Left ventricle myocardium inferior (tissue), 1 donor: ENCODE measurements at regions not wholly inside any gene's neighbourhood (a gene's known extent, or its start where the extent isn't known, plus 50 kb on each side); places are given as distances from the start of the nearest gene placed in this dataset.

Experiments used
- DNase-seq: peaks from one replicate; pipeline ENCODE4 v3.0.0-alpha.2; 2020
- H3K27ac ChIP-seq: fragments of 200-600 bp; replicated peaks from 2 replicates; pipeline ENCODE4 v1.8.0; 2021
- H3K27me3 ChIP-seq: fragments of 200-600 bp; 2 replicates; pipeline ENCODE4 v1.8.0; 2021; ENCODE audit warnings: low read depth
- H3K36me3 ChIP-seq: fragments of 200-600 bp; 2 replicates; pipeline ENCODE4 v1.8.0; 2021
- H3K4me1 ChIP-seq: fragments of 200-600 bp; 2 replicates; pipeline ENCODE4 v1.8.0; 2021
- H3K4me3 ChIP-seq: fragments of 200-600 bp; 2 replicates; pipeline ENCODE4 v1.8.0; 2021; ENCODE audit warnings: mild to moderate bottlenecking, moderate library complexity
- H3K9me3 ChIP-seq: fragments of 200-600 bp; replicated peaks from 2 replicates; pipeline ENCODE4 v1.8.0; 2021
- intact Hi-C: fragments of 100-400 bp; cut with micrococcal nuclease; formaldehyde crosslinking; loops from one replicate; pipeline ENCODE4 v1.11.0; 2022
- TF ChIP-seq, protein P1 (sequence below): fragments of 200-600 bp; IDR thresholded peaks from 2 replicates; pipeline ENCODE4 v1.8.0; 2021; ENCODE audit warnings: antibody characterized with exemption, mild to moderate bottlenecking, borderline replicate concordance
- donor health status: DM: no; HTN: yes; CAD: no; lungs with severe emphysema.

DNA sequence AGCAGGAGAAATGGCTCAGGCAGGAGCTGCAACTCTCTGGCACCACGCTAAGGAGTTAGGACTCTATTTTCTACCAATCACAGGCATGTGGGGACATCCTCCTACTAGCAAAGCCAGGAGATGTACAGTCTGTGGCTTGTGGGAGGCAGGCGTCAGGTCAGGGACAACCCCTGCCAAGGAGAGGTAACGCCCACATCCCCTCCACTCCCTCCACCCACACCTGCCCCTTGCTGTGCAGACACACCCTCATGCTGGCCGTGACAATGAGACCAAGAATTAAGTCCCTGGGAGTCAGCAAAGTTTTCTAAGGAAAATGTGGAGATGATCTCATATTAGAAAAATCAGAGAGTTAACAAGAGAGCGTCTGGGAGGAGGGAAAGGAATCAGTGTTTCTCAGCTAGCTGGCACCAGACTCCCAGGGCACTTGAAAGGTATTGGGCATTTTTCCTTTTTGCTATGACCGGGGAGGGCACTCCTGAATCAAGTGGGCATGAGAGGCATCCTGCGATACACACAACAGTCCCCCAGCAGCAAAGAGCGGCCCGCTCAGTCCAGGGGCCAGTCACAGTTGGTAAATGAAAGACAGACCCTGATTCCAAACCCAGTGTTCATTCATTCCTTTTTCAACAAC lies 87.3 kb upstream of the RPL38 start:
- peaks cover 86% of the 10 kb centered on the region for H3K27me3 ChIP-seq
- no peaks in the 10 kb centered on the region for H3K4me1 ChIP-seq
- no peak overlapping the region for H3K4me3 ChIP-seq
- no peak overlapping the region for H3K27ac ChIP-seq
- peaks cover under 1% of the 10 kb centered on the region for H3K9me3 ChIP-seq
- DNase-seq, result no peak
- TF ChIP-seq, protein P1, sequence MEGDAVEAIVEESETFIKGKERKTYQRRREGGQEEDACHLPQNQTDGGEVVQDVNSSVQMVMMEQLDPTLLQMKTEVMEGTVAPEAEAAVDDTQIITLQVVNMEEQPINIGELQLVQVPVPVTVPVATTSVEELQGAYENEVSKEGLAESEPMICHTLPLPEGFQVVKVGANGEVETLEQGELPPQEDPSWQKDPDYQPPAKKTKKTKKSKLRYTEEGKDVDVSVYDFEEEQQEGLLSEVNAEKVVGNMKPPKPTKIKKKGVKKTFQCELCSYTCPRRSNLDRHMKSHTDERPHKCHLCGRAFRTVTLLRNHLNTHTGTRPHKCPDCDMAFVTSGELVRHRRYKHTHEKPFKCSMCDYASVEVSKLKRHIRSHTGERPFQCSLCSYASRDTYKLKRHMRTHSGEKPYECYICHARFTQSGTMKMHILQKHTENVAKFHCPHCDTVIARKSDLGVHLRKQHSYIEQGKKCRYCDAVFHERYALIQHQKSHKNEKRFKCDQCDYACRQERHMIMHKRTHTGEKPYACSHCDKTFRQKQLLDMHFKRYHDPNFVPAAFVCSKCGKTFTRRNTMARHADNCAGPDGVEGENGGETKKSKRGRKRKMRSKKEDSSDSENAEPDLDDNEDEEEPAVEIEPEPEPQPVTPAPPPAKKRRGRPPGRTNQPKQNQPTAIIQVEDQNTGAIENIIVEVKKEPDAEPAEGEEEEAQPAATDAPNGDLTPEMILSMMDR, result no peak
- intact Hi-C loops, result no loop called here
- no peaks in the 10 kb centered on the region for H3K36me3 ChIP-seq

DNA sequence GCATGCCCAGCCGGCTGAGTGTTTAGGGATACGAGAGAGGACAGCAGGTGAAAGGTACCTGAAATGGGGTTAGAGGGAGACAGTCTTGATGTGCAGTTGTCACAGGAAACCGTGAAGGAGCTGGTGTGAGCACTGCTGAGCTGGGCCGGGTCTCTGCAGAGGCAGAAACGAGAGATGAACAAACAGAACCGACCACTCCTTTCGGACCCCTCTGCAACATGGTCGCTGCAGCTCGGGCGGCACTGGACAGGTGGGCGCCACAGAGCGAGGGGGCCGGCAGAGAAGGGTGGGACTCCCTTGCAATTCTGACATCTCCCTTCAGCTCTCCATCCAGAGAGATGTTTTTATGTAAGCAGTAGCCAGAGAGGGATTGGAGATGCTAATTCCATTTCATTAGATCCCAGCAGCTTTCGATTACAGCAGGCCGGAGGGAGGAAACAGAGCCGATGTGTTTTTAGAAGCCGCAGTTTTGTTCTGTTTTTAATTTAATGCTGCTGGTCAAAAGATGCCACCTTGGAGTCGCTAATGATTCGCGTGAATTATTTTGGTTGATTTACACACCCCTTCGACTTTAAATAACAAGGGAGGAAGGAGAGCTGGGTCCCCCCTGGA lies 86.3 kb upstream of the RPL38 start:
- H3K4me3 ChIP-seq, result no peak overlapping the region
- TF ChIP-seq, protein P1, result no peak
- H3K9me3 ChIP-seq, result peaks cover 6% of the 10 kb centered on the region
- no peak for DNase-seq
- H3K36me3 ChIP-seq, result no peaks in the 10 kb centered on the region
- H3K27me3 ChIP-seq, result peaks cover 89% of the 10 kb centered on the region
- H3K27ac ChIP-seq, result no peak overlapping the region
- intact Hi-C loops, result no loop called here
- H3K4me1 ChIP-seq, result no peaks in the 10 kb centered on the region

DNA sequence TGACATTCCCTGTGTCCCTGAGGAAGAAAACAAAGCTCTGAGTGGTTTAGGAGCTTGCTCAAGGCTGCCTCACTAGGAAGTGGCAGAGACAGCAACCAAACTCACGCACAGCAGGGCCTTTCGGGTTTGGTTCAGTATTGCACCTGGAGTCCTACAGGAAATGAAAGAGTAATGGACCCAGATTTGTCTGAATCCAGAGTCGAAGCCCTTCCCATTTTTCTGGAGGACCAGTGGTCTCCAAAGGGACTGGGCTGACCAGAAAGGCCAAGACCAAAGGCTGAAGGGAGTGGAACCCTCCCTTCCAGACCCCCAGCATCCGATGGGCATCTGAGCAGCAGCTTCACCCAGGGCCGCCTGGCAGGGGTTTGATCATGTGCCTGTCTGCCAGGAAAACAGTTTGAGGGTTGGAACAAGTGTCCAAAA lies 85.5 kb upstream of the RPL38 start:
- Histone ChIP-seq H3K36me3 (no peaks in the 10 kb centered on the region), H3K4me1 (no peaks in the 10 kb centered on the region), H3K27ac (no peak overlapping the region), H3K9me3 (peaks cover 6% of the 10 kb centered on the region), H3K4me3 (no peak overlapping the region), H3K27me3 (peaks cover 95% of the 10 kb centered on the region)
- no peak for DNase-seq
- intact Hi-C loops, result no loop called here
- TF ChIP-seq, protein P1, result no peak

DNA sequence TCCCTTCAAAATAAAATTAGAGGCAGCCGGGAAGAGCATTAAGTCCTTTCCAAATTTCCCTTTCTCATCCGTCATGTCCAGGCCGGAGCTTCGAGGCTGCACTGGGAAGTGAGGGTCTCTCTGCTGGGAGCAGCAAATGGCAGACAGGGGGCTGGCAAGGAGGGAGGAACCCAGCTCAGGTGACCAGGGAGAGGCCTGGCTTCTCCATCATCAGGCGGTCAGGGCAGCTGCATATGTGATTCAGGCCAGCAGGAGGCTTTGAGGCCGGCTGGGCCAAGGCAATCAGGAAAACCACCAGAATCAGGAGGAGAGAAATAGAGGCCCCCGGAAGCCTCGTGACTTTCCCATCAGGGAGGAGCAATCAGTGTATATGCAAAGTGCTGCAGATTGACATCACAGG lies 85.0 kb upstream of the RPL38 start:
- Histone ChIP-seq H3K9me3 (peaks cover 6% of the 10 kb centered on the region), H3K27ac (no peak overlapping the region), H3K4me1 (no peaks in the 10 kb centered on the region), H3K36me3 (no peaks in the 10 kb centered on the region), H3K27me3 (peaks cover 90% of the 10 kb centered on the region), H3K4me3 (no peak overlapping the region)
- TF ChIP-seq, protein P1, result no peak
- intact Hi-C loops, result no loop called here
- no peak for DNase-seq

DNA sequence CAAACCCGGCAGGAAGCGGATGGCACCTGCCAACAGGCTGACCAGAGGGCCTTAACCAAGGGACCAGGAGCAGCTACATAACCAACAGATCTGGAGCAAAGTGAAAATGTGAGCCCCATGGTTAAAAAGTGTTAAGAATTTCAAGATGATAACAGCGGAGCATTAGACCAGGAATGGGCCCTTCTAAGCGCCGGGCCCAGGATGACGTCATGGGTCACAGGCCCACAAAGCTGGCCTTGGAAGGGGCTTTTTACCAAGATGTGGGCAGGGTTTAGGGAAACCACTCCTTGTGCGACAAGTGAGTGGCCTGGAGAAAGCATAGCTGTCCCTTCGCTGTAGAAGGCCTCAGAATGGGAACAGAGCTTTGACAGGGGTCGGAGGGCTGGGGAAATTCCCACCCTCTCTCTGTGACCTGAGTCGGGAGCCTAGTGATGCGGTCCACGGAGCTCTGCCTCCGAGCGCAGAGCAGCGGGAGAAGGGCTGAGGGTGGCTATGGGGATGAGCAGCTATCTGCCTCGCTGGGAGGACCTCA lies 84.4 kb upstream of the RPL38 start:
- Histone ChIP-seq H3K9me3 (peaks cover 6% of the 10 kb centered on the region), H3K27me3 (peaks cover 90% of the 10 kb centered on the region), H3K36me3 (no peaks in the 10 kb centered on the region), H3K4me1 (no peaks in the 10 kb centered on the region), H3K4me3 (no peak overlapping the region), H3K27ac (no peak overlapping the region)
- DNase-seq, result no peak
- TF ChIP-seq, protein P1, result no peak
- intact Hi-C loops, result no loop called here
